ENCODE measurements at regions not wholly inside any gene's neighbourhood (a gene's known extent, or its start where the extent isn't known, plus 50 kb on each side); places are given as distances from the start of the nearest gene placed in this dataset.

- no peak overlapping the region for H3K9ac ChIP-seq (ENCODE audit: low read depth, low read length, poor library complexity, severe bottlenecking)
- H3K4me2 ChIP-seq (ENCODE audit: low read depth, low read length, poor library complexity, severe bottlenecking), result no peak overlapping the region
- no peaks in the 10 kb centered on the region for H3K36me3 ChIP-seq (ENCODE audit: insufficient read depth, low read length)
Observed at GRCh38 chr4:152235718-152236117, 300.2 kb downstream of the FBXW7 start.

GRCh38 chr4:152234571-152234970 lies 301.3 kb downstream of the FBXW7 start:
- Histone ChIP-seq H3K9me3 (ENCODE audit: insufficient read depth, low read depth, low read length) (no peaks in the 10 kb centered on the region), H3K36me3 (ENCODE audit: insufficient read depth, low read length) (no peaks in the 10 kb centered on the region), H3K4me1 (ENCODE audit: insufficient read depth, low read length, poor library complexity, severe bottlenecking) (no peaks in the 10 kb centered on the region), H2AFZ (ENCODE audit: low read length) (no peak overlapping the region), H3K4me2 (ENCODE audit: low read depth, low read length, poor library complexity, severe bottlenecking) (no peak overlapping the region), H3K27me3 (ENCODE audit: insufficient read depth, low read length, poor library complexity, severe bottlenecking) (no peaks in the 10 kb centered on the region), H3K4me3 (ENCODE audit: low read length, poor library complexity, severe bottlenecking) (no peak overlapping the region), H3F3A (ENCODE audit: low read depth) (no peaks in the 10 kb centered on the region), H4K20me1 (ENCODE audit: insufficient read depth, low read length, poor library complexity, severe bottlenecking) (no peaks in the 10 kb centered on the region), H3K79me2 (ENCODE audit: insufficient read depth, low read length) (no peaks in the 10 kb centered on the region), H3K9ac (ENCODE audit: low read depth, low read length, poor library complexity, severe bottlenecking) (no peak overlapping the region), H3K9me2 (replicated peaks; ENCODE audit: low read depth, low read length) (no peaks in the 10 kb centered on the region)
- TF ChIP-seq EZH2phosphoT487 (IDR thresholded peaks at IDR 0.05; ENCODE audit: borderline replicate concordance), result no peak
- no peak for TF ChIP-seq CTCF (conservative IDR thresholded peaks at IDR 0.05; ENCODE audit: low read length)

More at GRCh38 chr4:152235718-152236117, 300.2 kb downstream of the FBXW7 start:
- H2AFZ ChIP-seq (ENCODE audit: low read length), result no peak overlapping the region
- H3K9me2 ChIP-seq (replicated peaks; ENCODE audit: low read depth, low read length), result no peaks in the 10 kb centered on the region
- no peaks in the 10 kb centered on the region for H3K79me2 ChIP-seq (ENCODE audit: insufficient read depth, low read length)
- H4K20me1 ChIP-seq (ENCODE audit: insufficient read depth, low read length, poor library complexity, severe bottlenecking), result no peaks in the 10 kb centered on the region
- TF ChIP-seq CTCF (conservative IDR thresholded peaks at IDR 0.05; ENCODE audit: low read length), result no peak
- no peak for TF ChIP-seq EZH2phosphoT487 (IDR thresholded peaks at IDR 0.05; ENCODE audit: borderline replicate concordance)
- no peaks in the 10 kb centered on the region for H3K9me3 ChIP-seq (ENCODE audit: insufficient read depth, low read depth, low read length)
- H3F3A ChIP-seq (ENCODE audit: low read depth), result no peaks in the 10 kb centered on the region
- no peaks in the 10 kb centered on the region for H3K27me3 ChIP-seq (ENCODE audit: insufficient read depth, low read length, poor library complexity, severe bottlenecking)
- H3K4me1 ChIP-seq (ENCODE audit: insufficient read depth, low read length, poor library complexity, severe bottlenecking), result no peaks in the 10 kb centered on the region
- no peak overlapping the region for H3K4me3 ChIP-seq (ENCODE audit: low read length, poor library complexity, severe bottlenecking)

- H4K20me1 ChIP-seq (ENCODE audit: insufficient read depth, low read length, poor library complexity, severe bottlenecking), result no peaks in the 10 kb centered on the region
- H3F3A ChIP-seq (ENCODE audit: low read depth), result no peaks in the 10 kb centered on the region
- H3K4me2 ChIP-seq (ENCODE audit: low read depth, low read length, poor library complexity, severe bottlenecking), result no peak overlapping the region
- TF ChIP-seq EZH2phosphoT487 (IDR thresholded peaks at IDR 0.05; ENCODE audit: borderline replicate concordance) (no peak), CTCF (conservative IDR thresholded peaks at IDR 0.05; ENCODE audit: low read length) (no peak)
- no peaks in the 10 kb centered on the region for H3K9me3 ChIP-seq (ENCODE audit: insufficient read depth, low read depth, low read length)
- no peaks in the 10 kb centered on the region for H3K36me3 ChIP-seq (ENCODE audit: insufficient read depth, low read length)
- H2AFZ ChIP-seq (ENCODE audit: low read length), result no peak overlapping the region
- H3K79me2 ChIP-seq (ENCODE audit: insufficient read depth, low read length), result no peaks in the 10 kb centered on the region
- H3K4me1 ChIP-seq (ENCODE audit: insufficient read depth, low read length, poor library complexity, severe bottlenecking), result no peaks in the 10 kb centered on the region
- no peaks in the 10 kb centered on the region for H3K27me3 ChIP-seq (ENCODE audit: insufficient read depth, low read length, poor library complexity, severe bottlenecking)
- no peak overlapping the region for H3K9ac ChIP-seq (ENCODE audit: low read depth, low read length, poor library complexity, severe bottlenecking)
- no peak overlapping the region for H3K4me3 ChIP-seq (ENCODE audit: low read length, poor library complexity, severe bottlenecking)
- H3K9me2 ChIP-seq (replicated peaks; ENCODE audit: low read depth, low read length), result no peaks in the 10 kb centered on the region
Observed at GRCh38 chr4:152232271-152232670, 303.6 kb downstream of the FBXW7 start.

Data from Loucy (cell line).